ENCODE measurements at regions not wholly inside any gene's neighbourhood (a gene's known extent, or its start where the extent isn't known, plus 50 kb on each side); places are given as distances from the start of the nearest gene placed in this dataset.
"Not testable (repeated sequence)": the region's sequence is repeated elsewhere in the genome, so short reads cannot be mapped to it uniquely, and the experiment has no call there.

- no peak for DNase-seq (ENCODE audit: low read depth in 3 of 3)
These were observed 774.1 kb upstream of the AUTS2 start for GRCh38 chr7:68823996-68824780.

GRCh38 chr7:68828575-68828974, 769.7 kb upstream of the AUTS2 start:
- DNase-seq (ENCODE audit: low read depth in 3 of 3) = no peak

DNA sequence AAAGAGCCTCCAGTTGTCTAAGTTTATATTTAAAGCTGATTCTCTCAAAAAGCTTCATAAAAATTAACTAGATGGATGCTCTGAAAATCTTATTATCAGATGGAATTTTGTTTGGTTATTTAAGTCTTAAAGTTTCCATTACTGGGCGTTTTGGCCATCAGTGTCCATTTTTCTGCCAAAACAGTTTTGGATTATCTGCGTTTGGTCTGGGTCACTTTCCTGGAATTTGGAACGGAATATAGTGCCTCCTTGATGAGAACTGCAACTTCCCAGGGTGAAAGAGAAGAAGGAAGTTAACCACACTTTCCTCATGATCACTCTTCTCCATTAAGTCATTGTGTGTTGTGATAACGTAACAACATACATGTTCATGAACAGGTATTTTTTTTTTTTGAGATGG, 764.9 kb upstream of the AUTS2 start:
- DNase-seq (ENCODE audit: low read depth in 3 of 3) = no peak

- DNase-seq (ENCODE audit: low read depth in 3 of 3) = no peak
These were observed 759.3 kb upstream of the AUTS2 start for GRCh38 chr7:68839014-68839413.

DNA sequence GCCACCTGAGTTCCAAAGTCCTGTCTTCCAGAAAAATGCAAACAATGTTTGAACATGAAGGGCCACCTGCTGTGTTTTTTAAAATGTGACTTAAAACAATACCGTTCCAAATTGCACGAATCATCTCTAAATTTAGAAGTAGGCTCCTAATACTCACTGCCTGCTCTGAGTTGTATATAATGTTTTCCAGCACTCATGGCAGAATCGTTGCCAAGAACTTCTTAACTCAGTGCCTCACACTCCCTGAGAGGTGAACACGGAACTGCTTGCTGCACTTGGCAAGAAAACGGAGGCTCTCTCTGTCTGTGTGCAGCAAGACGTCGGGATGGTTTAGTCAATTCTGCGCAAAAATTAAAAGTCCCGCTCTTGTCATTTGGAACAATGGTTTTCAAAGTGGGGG, 757.3 kb upstream of the AUTS2 start:
- no peak for DNase-seq (ENCODE audit: low read depth in 3 of 3)

DNA sequence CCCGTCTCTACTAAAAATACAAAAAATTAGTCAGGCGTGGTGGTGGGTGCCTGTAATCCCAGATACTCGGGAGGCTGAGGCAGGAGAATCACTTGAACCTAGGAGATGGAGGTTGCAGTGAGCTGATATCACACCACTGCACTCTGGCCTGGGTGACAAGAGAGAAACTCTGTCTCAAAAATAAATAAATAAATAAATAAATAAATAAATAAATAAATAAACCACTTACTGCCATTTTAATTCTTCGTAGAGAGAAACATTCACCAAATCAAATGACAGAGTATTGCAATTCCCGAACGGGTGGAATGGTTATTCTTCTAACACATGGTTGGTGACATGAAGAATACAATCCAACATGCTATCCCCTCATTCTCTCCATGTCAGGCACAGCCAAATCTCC, 754.3 kb upstream of the AUTS2 start:
- DNase-seq (ENCODE audit: low read depth in 3 of 3) = not testable (repeated sequence)

- no peak for DNase-seq (ENCODE audit: low read depth in 3 of 3)
These were observed 751.4 kb upstream of the AUTS2 start for GRCh38 chr7:68846811-68847325.

DNA sequence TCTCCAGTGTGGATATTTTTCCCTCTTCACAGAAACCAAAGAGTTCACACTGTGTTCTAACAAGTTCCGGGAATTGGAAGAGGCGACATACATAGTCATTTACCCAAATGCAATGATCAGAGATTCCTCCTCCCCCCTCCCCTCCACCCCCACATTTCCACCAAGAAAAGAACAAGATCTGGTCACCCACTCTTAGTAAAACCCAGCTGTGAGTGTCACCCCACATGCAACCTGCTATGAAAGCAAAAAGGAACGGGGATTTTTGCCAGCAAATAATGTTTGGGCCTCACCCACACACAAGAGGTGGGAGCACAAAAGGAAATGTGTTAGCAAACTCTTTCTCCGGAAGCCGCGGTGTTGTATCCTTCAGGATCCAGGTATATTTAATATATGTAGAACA, 745.0 kb upstream of the AUTS2 start:
- DNase-seq (ENCODE audit: low read depth in 3 of 3) = no peak

DNA sequence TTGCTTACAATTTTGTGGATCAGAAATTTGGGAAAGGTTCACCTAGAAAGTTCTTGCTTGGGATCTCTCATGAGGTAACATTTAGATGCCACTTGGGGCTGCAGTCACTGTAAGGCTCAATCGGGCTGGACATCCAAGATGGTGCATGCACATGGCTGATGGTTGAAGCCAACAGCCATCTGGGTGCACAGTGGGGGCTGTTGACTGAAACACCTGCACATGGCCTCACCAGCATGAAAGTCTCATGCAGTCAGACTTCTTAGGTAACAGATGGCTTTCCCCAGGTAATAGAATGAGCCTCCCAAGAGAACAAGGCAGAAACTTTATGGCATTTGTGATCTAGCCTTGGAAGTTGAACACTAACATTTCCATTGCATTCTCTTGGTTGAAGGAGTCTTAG, 740.7 kb upstream of the AUTS2 start:
- no peak for DNase-seq (ENCODE audit: low read depth in 3 of 3)

DNA sequence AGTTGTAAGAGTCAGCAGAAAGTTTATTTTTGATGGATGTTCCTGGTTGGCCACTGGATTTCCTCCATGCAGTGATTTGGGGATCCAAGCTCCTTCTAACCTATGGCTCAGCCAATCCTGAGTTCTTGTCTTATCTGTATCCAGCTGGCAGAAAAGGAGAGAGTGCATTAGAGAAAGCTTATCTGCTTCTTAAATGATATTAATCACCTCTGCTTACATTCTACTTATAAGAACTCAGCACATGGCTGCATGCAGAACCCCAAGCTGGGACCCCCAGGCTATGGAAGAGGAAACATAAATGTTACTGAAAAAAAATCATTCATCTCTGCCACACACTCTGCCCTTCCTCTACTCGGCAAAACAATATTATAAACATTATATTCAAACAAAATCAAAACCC, 739.8 kb upstream of the AUTS2 start:
- DNase-seq (ENCODE audit: low read depth in 3 of 3) = no peak

- no peak for DNase-seq (ENCODE audit: low read depth in 3 of 3)
These were observed 737.1 kb upstream of the AUTS2 start for GRCh38 chr7:68861171-68861570.

- no peak for DNase-seq (ENCODE audit: low read depth in 3 of 3)
These were observed 736.0 kb upstream of the AUTS2 start for GRCh38 chr7:68862261-68862660.

DNA sequence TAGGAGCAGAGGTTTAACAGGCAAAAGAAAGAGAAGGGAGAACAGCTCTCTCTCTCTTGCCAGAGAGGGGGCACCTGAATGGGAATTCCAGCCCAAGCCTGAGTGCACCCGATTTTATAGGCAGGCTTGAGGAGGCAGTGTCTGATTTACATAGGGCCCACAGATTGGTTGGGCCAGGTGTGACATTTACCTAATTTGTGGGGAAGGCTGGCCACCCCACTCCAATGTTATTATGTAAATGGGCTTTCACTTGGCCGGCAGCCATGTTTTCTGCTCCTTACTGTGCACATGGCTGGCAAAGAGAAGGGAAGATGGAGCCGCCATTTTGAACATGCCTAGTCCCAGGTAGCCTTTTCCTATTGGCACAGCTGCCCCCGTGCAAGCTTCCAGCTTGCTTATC, 735.5 kb upstream of the AUTS2 start:
- no peak for DNase-seq (ENCODE audit: low read depth in 3 of 3)

DNA sequence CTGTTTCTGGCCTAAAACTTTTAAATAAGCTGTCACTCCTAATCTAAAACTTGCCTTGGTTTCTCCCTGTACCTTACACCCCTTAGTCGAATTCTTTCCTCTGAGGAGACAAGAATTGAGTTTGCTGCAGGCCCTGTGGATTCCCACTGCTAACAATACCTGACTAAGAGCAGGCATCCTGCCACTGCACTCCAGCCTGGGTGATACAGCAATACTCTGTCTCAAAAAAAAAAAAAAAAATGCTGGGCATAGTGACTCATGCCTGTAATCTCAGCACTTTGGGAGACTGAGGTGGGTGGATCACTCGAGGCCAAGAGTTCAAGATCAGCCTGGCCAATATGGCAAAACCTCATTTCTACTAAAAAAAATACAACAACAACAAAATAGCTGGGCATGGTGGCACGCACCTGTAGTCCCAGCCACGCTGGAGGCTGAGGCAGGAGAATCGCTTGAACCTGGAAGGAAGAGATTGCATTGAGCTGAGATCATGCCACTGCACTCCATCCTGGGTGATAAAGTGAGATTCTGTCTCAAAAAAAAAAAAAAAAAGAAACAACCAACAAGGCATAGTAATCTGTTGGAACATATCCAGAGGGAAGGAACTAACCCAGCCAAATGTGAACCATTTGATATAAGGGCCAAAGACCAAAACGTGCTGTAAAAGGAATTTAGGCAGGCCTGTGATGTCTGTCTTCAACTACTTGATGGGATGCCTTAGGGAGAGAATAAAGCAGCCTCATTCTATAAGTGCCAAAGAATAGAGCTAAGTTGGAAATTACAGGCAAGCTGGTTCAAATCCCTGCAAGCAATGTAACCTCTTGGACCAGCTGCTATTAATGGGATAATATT, 732.7 kb upstream of the AUTS2 start:
- no peak for DNase-seq (ENCODE audit: low read depth in 3 of 3)

DNA sequence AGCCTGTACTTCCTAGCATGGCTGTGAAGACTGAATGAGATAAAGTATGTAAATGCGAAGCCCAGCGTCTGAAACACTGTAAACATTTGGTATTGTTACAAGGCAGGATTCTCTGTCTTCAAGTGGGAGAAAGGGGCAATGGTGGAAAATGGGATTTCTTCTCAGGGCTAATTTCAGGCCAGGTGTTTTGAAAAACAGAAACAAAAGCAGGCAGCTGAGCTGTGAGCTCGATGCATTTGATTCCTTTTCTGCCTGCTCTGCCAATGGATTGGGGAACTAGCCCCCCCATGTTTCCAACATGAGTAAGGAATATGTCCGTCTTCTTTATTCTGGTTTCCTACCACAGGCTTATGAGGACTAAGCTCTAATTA, 732.1 kb upstream of the AUTS2 start:
- DNase-seq (ENCODE audit: low read depth in 3 of 3) = no peak

DNA sequence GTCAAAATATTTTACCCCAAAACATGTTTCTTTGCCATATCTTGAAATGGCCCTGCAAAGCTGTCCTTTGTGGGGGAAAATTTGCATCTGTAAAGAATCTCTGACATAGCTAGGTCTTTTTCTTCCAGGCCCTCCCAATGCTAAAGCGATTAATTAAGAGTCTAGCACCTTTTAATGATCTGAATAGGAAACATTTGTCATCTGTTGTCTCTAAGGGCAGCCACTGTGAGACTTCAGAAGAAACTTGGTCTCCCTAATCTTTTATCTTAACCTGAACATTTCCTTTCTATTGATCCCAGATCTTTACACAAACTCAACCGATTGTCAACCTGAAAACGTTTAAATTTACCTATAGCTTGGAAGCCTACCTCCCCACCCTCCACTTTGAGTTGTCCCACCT, 731.6 kb upstream of the AUTS2 start:
- DNase-seq (ENCODE audit: low read depth in 3 of 3) = not testable (repeated sequence)

- no peak for DNase-seq (ENCODE audit: low read depth in 3 of 3)
These were observed 729.3 kb upstream of the AUTS2 start for GRCh38 chr7:68868978-68869377.

GRCh38 chr7:68873616-68874015, 724.7 kb upstream of the AUTS2 start:
- DNase-seq (ENCODE audit: low read depth in 3 of 3) = no peak

DNA sequence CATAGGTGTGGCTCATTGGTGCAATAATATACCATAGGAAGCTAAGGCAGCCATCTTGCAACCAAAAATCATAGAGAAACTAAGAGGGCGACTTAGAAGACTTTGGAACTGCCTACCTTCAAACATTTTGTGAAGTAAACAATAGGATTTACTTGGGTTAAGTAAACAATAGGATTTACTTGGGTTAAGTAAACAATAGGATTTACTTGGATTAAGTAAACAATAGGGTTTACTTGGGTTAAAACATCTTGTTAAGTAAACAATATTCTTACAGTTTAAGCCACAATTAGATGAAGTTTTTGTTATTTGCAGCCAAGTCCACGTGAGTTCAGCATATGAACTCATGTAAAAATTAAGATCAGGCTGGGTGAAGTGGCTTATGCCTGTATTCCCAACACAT, 722.4 kb upstream of the AUTS2 start:
- DNase-seq (ENCODE audit: low read depth in 3 of 3) = no peak

DNA sequence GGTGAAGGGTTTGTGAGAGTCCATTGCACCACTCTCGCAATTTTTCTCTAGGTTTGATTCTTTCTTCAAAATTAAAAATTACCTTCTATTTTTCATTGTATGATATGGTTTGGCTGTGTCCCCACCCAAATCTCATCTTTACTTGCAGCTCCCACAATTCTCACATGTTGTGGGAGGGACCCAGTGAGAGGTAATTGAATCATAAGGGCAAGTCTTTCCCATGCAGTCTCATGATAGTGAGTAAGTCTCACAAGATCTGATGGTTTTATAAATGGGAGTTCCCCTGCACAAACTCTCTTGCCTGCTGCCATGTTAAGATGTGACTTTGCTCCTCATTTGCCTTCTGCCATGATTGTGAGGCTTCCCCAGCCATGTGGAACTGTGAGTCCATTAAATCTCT, 711.2 kb upstream of the AUTS2 start:
- not testable (repeated sequence) for DNase-seq (ENCODE audit: low read depth in 3 of 3)

DNA sequence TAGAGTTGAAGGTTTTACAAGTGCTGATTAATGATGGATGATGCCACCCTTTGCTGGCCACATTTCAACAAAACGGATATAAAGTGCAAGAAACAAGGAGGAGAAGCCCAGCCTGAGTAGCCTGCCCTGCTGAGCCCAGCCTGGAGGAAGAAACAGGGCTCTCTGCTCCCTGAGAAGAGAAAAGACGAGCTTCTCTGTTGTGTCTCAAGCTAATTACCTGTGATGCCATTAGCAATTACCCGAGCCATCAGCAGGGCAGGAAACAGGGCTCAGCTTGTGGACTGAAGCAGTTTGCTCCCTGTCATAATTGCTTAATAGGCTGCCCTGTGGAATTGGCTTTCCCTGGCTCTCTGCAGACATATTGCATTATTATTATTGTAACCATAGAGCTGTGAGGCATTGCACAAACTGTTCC, 709.3 kb upstream of the AUTS2 start:
- DNase-seq (ENCODE audit: low read depth in 3 of 3) = no peak

DNA sequence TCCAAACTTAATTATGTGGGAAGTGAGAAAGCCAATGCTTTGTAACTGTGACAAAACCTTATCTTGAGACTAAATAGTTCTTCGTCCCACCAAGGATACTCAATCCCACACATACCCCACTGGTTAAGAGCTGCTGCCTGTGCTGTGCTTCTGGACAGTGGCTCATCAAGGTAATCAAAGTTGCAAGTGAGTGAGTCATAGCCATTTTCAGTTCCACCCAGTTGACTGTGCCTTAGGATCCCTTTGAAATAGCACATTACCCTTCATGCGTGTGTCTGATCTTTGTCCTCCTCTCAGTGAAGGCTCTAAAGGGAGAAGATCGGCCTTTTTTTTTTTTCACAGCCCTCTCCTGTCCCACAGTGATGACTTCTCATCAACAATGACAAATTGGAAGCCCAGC, 706.0 kb upstream of the AUTS2 start:
- no peak for DNase-seq (ENCODE audit: low read depth in 3 of 3)

DNA sequence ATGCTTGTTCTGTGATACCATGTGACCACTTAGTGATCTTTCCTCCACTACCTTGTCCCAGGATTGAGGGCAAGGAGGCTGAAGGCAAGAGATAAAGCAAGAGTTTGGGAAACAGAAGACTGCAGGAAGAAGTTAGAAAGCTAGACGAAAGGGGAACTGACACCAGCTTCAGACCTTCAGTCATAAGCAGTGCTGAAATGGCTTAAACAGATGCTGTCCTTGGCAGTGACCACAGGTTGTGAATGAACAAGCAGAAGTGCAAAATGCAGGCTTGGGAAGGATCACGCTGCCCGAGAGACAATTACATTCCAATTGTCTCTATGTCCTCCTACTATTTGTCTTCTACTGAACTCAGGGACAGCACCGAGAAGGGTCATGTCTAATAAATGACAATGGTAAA, 704.9 kb upstream of the AUTS2 start:
- no peak for DNase-seq (ENCODE audit: low read depth in 3 of 3)

Data from stimulated activated CD4-positive, alpha-beta T cell treated with anti-CD3 and anti-CD28 coated beads, TNF-alpha, amount 100 ng/mL, for 24 hours (primary cell).